SU-DHL-6 (cell line): ENCODE measurements at regions not wholly inside any gene's neighbourhood (a gene's known extent, or its start where the extent isn't known, plus 50 kb on each side); places are given as distances from the start of the nearest gene placed in this dataset.

Experiments
- H2AFZ ChIP-seq: fragments of 200-600 bp; sonication (generic); 2 replicates; pipeline ENCODE4 v1.6.1; 2014; ENCODE audit warnings: low read depth, mild to moderate bottlenecking, moderate library complexity, mixed read lengths, antibody characterized with exemption, low read length; ENCODE audit not compliant: severe bottlenecking
- H3F3A ChIP-seq: fragments of 200-600 bp; shearing (Covaris generic); 2 replicates; pipeline ENCODE4 v1.6.0; 2016; ENCODE audit warnings: antibody characterized with exemption, mild to moderate bottlenecking; ENCODE audit not compliant: insufficient read depth
- H3K27ac ChIP-seq: fragments of 200-600 bp; sonication (generic); 2 replicates; pipeline ENCODE4 v1.5.1; 2016; ENCODE audit warnings: low read depth, mild to moderate bottlenecking, low read length, moderate library complexity, mixed read lengths
- H3K27me3 ChIP-seq: fragments of 200-600 bp; sonication (generic), shearing (Covaris generic); 2 replicates; pipeline ENCODE4 v1.6.0; 2014; ENCODE audit warnings: mild to moderate bottlenecking, low read length
- H3K36me3 ChIP-seq: fragments of 200-600 bp; sonication (generic); 2 replicates; pipeline ENCODE4 v1.6.1; 2014; ENCODE audit warnings: mild to moderate bottlenecking, low read length, mixed read lengths
- H3K4me2 ChIP-seq: fragments of 300-600, 200-600 bp; shearing (Covaris generic), sonication (generic); 2 replicates; pipeline ENCODE4 v1.6.0; 2014; ENCODE audit warnings: low read length, low read depth, mild to moderate bottlenecking; ENCODE audit not compliant: poor library complexity, severe bottlenecking
- H3K4me3 ChIP-seq: fragments of 200-600 bp; sonication (generic); 2 replicates; pipeline ENCODE4 v1.5.1; 2014; ENCODE audit warnings: antibody characterized with exemption, low read length, mild to moderate bottlenecking, mixed read lengths; ENCODE audit not compliant: insufficient read depth, poor library complexity, severe bottlenecking
- H3K79me2 ChIP-seq: fragments of 200-600 bp; sonication (generic); 2 replicates; pipeline ENCODE4 v1.6.1; 2014; ENCODE audit warnings: mild to moderate bottlenecking, low read length, moderate library complexity; ENCODE audit not compliant: insufficient read depth
- H3K9ac ChIP-seq: fragments of 200-600 bp; sonication (generic); 2 replicates; pipeline ENCODE4 v1.7.0; 2014; ENCODE audit warnings: mild to moderate bottlenecking, low read length
- H3K9me2 ChIP-seq: fragments of 200-600 bp; sonication (generic); replicated peaks from 2 replicates; pipeline ENCODE4 v1.6.1; 2014; ENCODE audit warnings: low read length; ENCODE audit not compliant: insufficient read depth
- H3K9me3 ChIP-seq: fragments of 200-600 bp; sonication (generic); 2 replicates; pipeline ENCODE4 v1.6.1; 2014; ENCODE audit warnings: low read length, mixed read lengths; ENCODE audit not compliant: insufficient read depth
- H4K20me1 ChIP-seq: fragments of 200-600 bp; sonication (generic); 2 replicates; pipeline ENCODE4 v1.6.1; 2014; ENCODE audit warnings: low read depth, mild to moderate bottlenecking, antibody characterized with exemption, low read length, moderate library complexity, mixed read lengths
- EZH2phosphoT487 ChIP-seq: fragments of 200-600 bp; sonication (generic), shearing (Covaris generic); conservative IDR thresholded peaks from 2 replicates; pipeline ENCODE4 v1.6.1; 2018; ENCODE audit warnings: mild to moderate bottlenecking, antibody characterized with exemption, low read length, moderate library complexity, mixed read lengths
- TF ChIP-seq, protein P1 (sequence below): fragments of 200-600 bp; sonication (generic); IDR thresholded peaks from one replicate; pipeline ENCODE4 v1.5.1; 2017; ENCODE audit warnings: antibody characterized with exemption, mild to moderate bottlenecking, low read length, moderate library complexity; ENCODE audit not compliant: insufficient read depth, poor library complexity, severe bottlenecking

DNA sequence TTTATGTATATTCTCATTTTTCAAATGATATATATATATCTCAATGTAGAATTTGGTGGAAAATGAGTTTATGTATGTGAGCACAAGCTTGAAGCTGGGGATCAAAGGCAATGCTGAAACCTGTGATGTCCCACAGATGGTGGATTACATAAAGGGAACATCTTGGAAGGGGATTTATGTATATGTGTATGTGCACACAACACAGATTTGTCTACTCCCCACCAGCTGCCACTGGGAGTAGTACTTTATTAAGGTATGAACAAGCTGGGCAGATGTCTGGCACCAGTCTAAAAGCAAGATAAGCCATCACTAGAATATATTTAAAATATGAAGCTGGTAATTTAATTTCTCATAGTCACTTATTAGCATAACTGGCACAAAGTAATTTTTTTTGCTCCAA is 895.6 kb downstream of the SLC6A15 start:
- Histone ChIP-seq H3K9ac (no peak overlapping the region), H3K9me3 (no peaks in the 10 kb centered on the region), H3K27ac (no peak overlapping the region), H3K36me3 (no peaks in the 10 kb centered on the region), H3F3A (no peaks in the 10 kb centered on the region), H3K27me3 (no peaks in the 10 kb centered on the region), H3K79me2 (no peaks in the 10 kb centered on the region), H2AFZ (no peak overlapping the region), H3K4me3 (no peak overlapping the region), H3K9me2 (no peaks in the 10 kb centered on the region), H4K20me1 (no peaks in the 10 kb centered on the region), H3K4me2 (no peak overlapping the region)
- TF ChIP-seq, protein P1, sequence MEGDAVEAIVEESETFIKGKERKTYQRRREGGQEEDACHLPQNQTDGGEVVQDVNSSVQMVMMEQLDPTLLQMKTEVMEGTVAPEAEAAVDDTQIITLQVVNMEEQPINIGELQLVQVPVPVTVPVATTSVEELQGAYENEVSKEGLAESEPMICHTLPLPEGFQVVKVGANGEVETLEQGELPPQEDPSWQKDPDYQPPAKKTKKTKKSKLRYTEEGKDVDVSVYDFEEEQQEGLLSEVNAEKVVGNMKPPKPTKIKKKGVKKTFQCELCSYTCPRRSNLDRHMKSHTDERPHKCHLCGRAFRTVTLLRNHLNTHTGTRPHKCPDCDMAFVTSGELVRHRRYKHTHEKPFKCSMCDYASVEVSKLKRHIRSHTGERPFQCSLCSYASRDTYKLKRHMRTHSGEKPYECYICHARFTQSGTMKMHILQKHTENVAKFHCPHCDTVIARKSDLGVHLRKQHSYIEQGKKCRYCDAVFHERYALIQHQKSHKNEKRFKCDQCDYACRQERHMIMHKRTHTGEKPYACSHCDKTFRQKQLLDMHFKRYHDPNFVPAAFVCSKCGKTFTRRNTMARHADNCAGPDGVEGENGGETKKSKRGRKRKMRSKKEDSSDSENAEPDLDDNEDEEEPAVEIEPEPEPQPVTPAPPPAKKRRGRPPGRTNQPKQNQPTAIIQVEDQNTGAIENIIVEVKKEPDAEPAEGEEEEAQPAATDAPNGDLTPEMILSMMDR, result no peak
- TF ChIP-seq EZH2phosphoT487, result no peak

DNA sequence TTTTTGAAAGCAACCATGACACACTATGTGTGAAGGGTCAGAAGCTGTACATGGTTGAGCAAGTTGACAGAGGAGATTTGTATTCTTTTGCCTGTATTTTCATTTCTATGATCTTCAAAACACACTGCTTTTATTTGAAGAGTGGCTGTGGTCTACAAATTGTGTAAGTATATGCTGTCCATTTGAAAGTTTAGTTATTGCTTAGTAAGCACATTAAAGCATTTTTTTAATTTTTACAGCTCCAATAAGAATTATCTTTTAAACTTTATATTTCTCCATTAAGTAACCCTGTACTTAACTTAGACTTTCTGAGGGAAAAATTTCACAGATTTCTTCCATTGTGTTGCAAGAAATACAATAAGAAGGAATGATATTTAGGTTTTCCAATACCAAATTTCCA is 915.2 kb downstream of the SLC6A15 start:
- Histone ChIP-seq H4K20me1 (no peaks in the 10 kb centered on the region), H3K79me2 (no peaks in the 10 kb centered on the region), H3K36me3 (no peaks in the 10 kb centered on the region), H3F3A (0 out of 2 replicates have a peak, but pooled peaks cover 4% of the 10 kb centered on the region), H3K4me2 (no peak overlapping the region), H2AFZ (no peak overlapping the region), H3K9me2 (no peaks in the 10 kb centered on the region), H3K4me3 (no peak overlapping the region), H3K9me3 (no peaks in the 10 kb centered on the region), H3K27ac (no peak overlapping the region), H3K27me3 (no peaks in the 10 kb centered on the region), H3K9ac (no peak overlapping the region)
- no peak for TF ChIP-seq EZH2phosphoT487
- TF ChIP-seq, protein P1, result no peak

DNA sequence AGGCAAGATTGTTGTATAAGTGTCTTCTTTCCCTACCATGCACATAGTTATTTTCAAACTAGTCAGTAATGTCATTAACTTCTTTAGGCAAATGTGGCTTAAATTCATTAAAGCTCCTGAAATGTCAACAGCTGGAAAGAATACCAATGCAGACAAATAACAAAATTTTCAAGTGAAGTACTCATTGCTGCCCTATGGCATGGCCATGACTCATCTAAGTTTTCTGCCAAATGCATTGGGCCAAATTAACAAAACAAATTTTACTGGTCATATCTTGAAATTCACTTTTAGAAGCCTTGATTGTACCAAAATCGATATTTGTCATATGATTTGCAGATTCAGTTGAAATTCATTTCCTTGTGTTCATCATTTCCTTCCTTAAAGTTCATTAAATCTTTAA is 915.9 kb downstream of the SLC6A15 start:
- H3K27me3 ChIP-seq, result no peaks in the 10 kb centered on the region
- H3K4me3 ChIP-seq, result no peak overlapping the region
- TF ChIP-seq, protein P1, result no peak
- TF ChIP-seq EZH2phosphoT487, result no peak
- H3K27ac ChIP-seq, result no peak overlapping the region
- no peak overlapping the region for H3K9ac ChIP-seq
- H3K9me2 ChIP-seq, result no peaks in the 10 kb centered on the region
- no peak overlapping the region for H3K4me2 ChIP-seq
- H4K20me1 ChIP-seq, result no peaks in the 10 kb centered on the region
- H3K36me3 ChIP-seq, result no peaks in the 10 kb centered on the region
- H2AFZ ChIP-seq, result no peak overlapping the region
- 0 out of 2 replicates have a peak, but pooled peaks cover 4% of the 10 kb centered on the region for H3F3A ChIP-seq
- no peaks in the 10 kb centered on the region for H3K9me3 ChIP-seq
- H3K79me2 ChIP-seq, result no peaks in the 10 kb centered on the region
